ENCODE measurements at regions not wholly inside any gene's neighbourhood (a gene's known extent, or its start where the extent isn't known, plus 50 kb on each side); places are given as distances from the start of the nearest gene placed in this dataset.

DNA sequence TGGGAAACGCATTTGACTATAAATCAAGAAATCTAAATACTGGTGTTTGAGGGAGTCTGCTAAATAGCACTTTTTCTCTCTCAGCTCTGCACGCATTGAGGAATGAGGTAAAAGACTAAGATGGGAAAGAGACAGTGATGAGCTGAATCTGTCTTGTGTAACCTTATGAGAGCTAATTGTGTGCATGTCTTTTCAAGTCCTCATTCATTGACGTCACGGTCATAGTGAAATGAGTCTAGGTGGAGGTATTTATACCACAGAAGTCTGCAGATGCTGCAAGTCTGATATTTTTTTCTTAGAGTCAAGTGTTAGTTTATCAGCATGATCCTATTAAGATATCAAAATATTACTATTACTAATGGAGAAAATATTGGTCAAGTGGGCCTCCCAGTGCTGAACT is 361.5 kb upstream of the HS3ST1 start:
- no peaks in the 10 kb centered on the region for H3K36me3 ChIP-seq
- no peak overlapping the region for H3K27ac ChIP-seq
- H3K9me3 ChIP-seq = no peaks in the 10 kb centered on the region
- 73% methylated on average over 4 of the region's 4 CpGs for WGBS (ENCODE audit: insufficient coverage, low coverage, low lambda C conversion rate, missing lambda C conversion rate)
- H3K4me1 ChIP-seq = no peaks in the 10 kb centered on the region
- TF ChIP-seq, protein P1, sequence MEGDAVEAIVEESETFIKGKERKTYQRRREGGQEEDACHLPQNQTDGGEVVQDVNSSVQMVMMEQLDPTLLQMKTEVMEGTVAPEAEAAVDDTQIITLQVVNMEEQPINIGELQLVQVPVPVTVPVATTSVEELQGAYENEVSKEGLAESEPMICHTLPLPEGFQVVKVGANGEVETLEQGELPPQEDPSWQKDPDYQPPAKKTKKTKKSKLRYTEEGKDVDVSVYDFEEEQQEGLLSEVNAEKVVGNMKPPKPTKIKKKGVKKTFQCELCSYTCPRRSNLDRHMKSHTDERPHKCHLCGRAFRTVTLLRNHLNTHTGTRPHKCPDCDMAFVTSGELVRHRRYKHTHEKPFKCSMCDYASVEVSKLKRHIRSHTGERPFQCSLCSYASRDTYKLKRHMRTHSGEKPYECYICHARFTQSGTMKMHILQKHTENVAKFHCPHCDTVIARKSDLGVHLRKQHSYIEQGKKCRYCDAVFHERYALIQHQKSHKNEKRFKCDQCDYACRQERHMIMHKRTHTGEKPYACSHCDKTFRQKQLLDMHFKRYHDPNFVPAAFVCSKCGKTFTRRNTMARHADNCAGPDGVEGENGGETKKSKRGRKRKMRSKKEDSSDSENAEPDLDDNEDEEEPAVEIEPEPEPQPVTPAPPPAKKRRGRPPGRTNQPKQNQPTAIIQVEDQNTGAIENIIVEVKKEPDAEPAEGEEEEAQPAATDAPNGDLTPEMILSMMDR (IDR thresholded peaks at IDR 0.05) = no peak
- TF ChIP-seq POLR2A (IDR thresholded peaks at IDR 0.05) = no peak
- DNase-seq = no peak
- no peaks in the 10 kb centered on the region for H3K27me3 ChIP-seq
- no peak for ATAC-seq
- intact Hi-C loops (cut with DNase I) = no loop called here
- H3K4me3 ChIP-seq = no peak overlapping the region

DNA sequence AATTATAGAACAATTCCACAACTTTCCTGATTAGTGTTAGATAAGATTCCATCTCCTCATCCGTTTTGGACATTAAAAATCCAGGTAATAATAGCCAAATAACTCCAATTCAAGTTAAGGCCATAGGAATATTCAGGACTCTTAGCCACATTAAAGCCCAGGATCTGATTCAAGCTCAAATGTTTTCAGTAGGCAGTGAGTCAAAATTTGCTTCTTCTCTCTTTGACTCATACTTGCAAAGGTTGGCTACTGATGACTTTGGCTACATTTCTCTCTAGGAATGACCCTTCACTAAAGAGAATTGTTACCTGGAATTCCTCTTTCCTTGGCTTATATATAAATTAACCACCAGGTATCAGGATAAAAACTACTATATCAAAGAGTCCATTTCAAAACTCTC is 354.9 kb upstream of the HS3ST1 start:
- Histone ChIP-seq H3K4me3 (no peak overlapping the region), H3K4me1 (no peaks in the 10 kb centered on the region), H3K27ac (no peak overlapping the region), H3K27me3 (no peaks in the 10 kb centered on the region), H3K36me3 (no peaks in the 10 kb centered on the region), H3K9me3 (no peaks in the 10 kb centered on the region)
- intact Hi-C loops (cut with DNase I) = no loop called here
- DNase-seq (no peak), ATAC-seq (no peak)
- TF ChIP-seq, protein P1 (IDR thresholded peaks at IDR 0.05) = no peak
- TF ChIP-seq POLR2A (IDR thresholded peaks at IDR 0.05) = no peak
- 17% methylated on average over 1 of the region's 1 CpG for WGBS (ENCODE audit: insufficient coverage, low coverage, low lambda C conversion rate, missing lambda C conversion rate)

DNA sequence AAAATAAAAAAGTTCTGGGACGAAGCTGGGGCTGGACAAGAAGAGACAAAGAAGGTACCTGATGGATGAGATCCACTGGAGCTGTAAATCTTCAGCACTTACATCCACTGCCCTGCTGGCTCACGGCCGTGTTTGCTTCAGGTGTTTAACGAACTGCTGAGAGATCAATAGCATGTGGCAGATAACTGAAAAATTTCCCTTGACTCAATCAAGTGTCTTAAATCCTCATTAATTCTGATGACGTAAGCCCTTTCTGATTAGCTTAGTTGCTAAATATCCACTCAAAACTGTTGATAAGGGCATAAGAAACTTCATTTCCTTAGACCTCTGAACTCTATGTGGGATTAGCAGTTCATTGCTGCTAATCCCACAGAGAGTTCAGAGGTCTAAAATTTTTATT is 354.2 kb upstream of the HS3ST1 start:
- no peaks in the 10 kb centered on the region for H3K27me3 ChIP-seq
- H3K4me3 ChIP-seq = no peak overlapping the region
- no peaks in the 10 kb centered on the region for H3K9me3 ChIP-seq
- no peak for TF ChIP-seq POLR2A (IDR thresholded peaks at IDR 0.05)
- TF ChIP-seq, protein P1 (IDR thresholded peaks at IDR 0.05) = no peak
- no peak for DNase-seq
- 37% methylated on average over 5 of the region's 5 CpGs for WGBS (ENCODE audit: insufficient coverage, low coverage, low lambda C conversion rate, missing lambda C conversion rate)
- intact Hi-C loops (cut with DNase I) = no loop called here
- no peaks in the 10 kb centered on the region for H3K4me1 ChIP-seq
- H3K27ac ChIP-seq = no peak overlapping the region
- no peaks in the 10 kb centered on the region for H3K36me3 ChIP-seq
- ATAC-seq = no peak

DNA sequence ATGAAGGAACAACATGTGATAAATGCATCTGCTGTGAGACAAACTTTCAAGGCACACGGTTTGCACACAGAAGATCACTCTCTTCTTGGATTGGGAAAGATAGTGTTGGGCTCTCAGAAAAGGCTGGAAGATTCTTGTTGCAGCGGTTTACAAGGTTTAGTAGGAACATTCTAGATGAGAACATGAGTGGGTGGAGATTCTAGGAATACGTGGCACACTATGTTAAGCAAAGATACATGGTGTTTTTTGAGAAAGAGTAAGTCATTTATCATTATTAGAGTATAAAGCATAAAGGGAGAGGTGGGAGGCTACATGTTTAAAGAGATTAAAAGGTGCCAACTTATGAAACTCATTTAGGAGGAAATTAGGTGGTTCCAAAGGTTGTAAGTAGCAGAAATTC is 348.8 kb upstream of the HS3ST1 start:
- TF ChIP-seq, protein P1 (IDR thresholded peaks at IDR 0.05) = no peak
- TF ChIP-seq POLR2A (IDR thresholded peaks at IDR 0.05) = no peak
- Histone ChIP-seq H3K9me3 (no peaks in the 10 kb centered on the region), H3K4me1 (no peaks in the 10 kb centered on the region), H3K27ac (no peak overlapping the region), H3K36me3 (no peaks in the 10 kb centered on the region), H3K27me3 (no peaks in the 10 kb centered on the region), H3K4me3 (no peak overlapping the region)
- no peak for DNase-seq
- WGBS (ENCODE audit: insufficient coverage, low coverage, low lambda C conversion rate, missing lambda C conversion rate) = 54% methylated on average over 3 of the region's 3 CpGs
- intact Hi-C loops (cut with DNase I) = no loop called here
- no peak for ATAC-seq

DNA sequence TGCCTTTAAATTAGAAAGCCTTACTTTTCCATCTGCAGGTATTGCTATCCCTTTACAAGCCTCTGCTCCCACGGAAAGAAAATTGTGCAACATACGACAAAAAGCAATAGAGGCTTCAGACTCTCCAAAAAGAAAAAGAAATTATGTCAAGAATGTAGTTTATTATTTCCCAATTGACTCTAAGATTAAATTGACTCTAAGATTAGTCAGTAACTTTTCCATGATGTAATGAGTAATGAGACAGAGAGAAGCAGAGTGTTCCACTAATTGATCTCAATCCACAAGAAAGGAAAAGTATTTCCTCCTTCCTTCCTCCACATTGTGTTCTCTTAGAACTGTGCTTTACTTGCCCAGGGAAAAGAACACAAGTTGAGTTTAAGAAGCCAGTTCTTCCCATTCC is 345.7 kb upstream of the HS3ST1 start:
- intact Hi-C loops (cut with DNase I) = no loop called here
- Histone ChIP-seq H3K36me3 (no peaks in the 10 kb centered on the region), H3K9me3 (no peaks in the 10 kb centered on the region), H3K27me3 (no peaks in the 10 kb centered on the region), H3K4me1 (no peaks in the 10 kb centered on the region), H3K27ac (no peak overlapping the region), H3K4me3 (no peak overlapping the region)
- 39% methylated on average over 2 of the region's 2 CpGs for WGBS (ENCODE audit: insufficient coverage, low coverage, low lambda C conversion rate, missing lambda C conversion rate)
- TF ChIP-seq POLR2A (IDR thresholded peaks at IDR 0.05) = no peak
- TF ChIP-seq, protein P1 (IDR thresholded peaks at IDR 0.05) = no peak
- DNase-seq = no peak
- ATAC-seq = no peak

All from right lobe of liver (tissue), 6 donors.